Gastroesophageal sphincter (tissue), 4 donors: ENCODE measurements at regions not wholly inside any gene's neighbourhood (a gene's known extent, or its start where the extent isn't known, plus 50 kb on each side); places are given as distances from the start of the nearest gene placed in this dataset.

Experiments used
- ATAC-seq: fragments of 150-250 bp; one replicate; pipeline ENCODE4 v1.9.1; 2016; ENCODE audit warnings: mild to moderate bottlenecking, moderate library complexity
- H3K27ac ChIP-seq, 4 donors: fragments of 200-600 bp; sonication (generic) in 3 of 4; 1 replicate in 3 of 4; 2 replicates in 1 of 4; pipeline ENCODE4 v1.5.1; 2016 to 2019
- H3K27me3 ChIP-seq: fragments of 200-600 bp; sonication (generic); one replicate; pipeline ENCODE4 v1.5.1; 2019
- H3K36me3 ChIP-seq, 2 donors: fragments of 200-600 bp; sonication (generic); one replicate each; pipeline ENCODE4 v1.5.1; 2019; ENCODE audit warnings: control low read depth in 1 of 2
- H3K4me1 ChIP-seq, 3 donors: fragments of 200-600 bp; sonication (generic); 1 replicate in 2 of 3; 2 replicates in 1 of 3; pipeline ENCODE4 v1.5.1; 2016 to 2019; ENCODE audit warnings: control low read depth in 2 of 3
- H3K4me3 ChIP-seq, 2 donors: fragments of 200-600 bp; sonication (generic); one replicate each; pipeline ENCODE4 v1.5.1; 2019; ENCODE audit warnings: mild to moderate bottlenecking in 1 of 2, moderate library complexity in 1 of 2
- H3K9me3 ChIP-seq, 3 donors: fragments of 200-600 bp; sonication (generic); one replicate each; pipeline ENCODE4 v1.5.1; 2017 to 2019; ENCODE audit warnings: control low read depth in 2 of 3
- EP300 ChIP-seq: sonication (generic); formaldehyde crosslinking; IDR thresholded peaks from one replicate; pipeline ENCODE4 v1.6.1; 2017; ENCODE audit warnings: antibody characterized with exemption, mild to moderate bottlenecking
- POLR2A ChIP-seq, 2 donors: fragments of 450-650 bp; IDR thresholded peaks; one replicate each; pipeline ENCODE4 v1.6.1; 2017; ENCODE audit warnings: antibody characterized with exemption in 2 of 2, mild to moderate bottlenecking in 2 of 2, moderate library complexity in 1 of 2
- POLR2AphosphoS5 ChIP-seq: sonication (generic); formaldehyde crosslinking; IDR thresholded peaks from one replicate; pipeline ENCODE4 v1.6.1; 2017; ENCODE audit warnings: antibody characterized with exemption
- WGBS, 2 donors: methylation state at CpG; one replicate each; pipeline ENCODE4 v1.1.5; 2018; ENCODE audit warnings: low coverage in 1 of 2; 5-methylcytosine and 5-hydroxymethylcytosine counted together
- TF ChIP-seq, protein P1 (sequence below), 4 experiments: fragments of 200-600 bp in 2 of 4; fragments of 450-650 bp in 2 of 4; sonication (generic) in 1 of 4; IDR thresholded peaks; one replicate each; pipeline ENCODE4 v1.5.1; 2017 to 2019; ENCODE audit warnings: antibody characterized with exemption in 4 of 4, mild to moderate bottlenecking in 2 of 4, moderate library complexity in 2 of 4

DNA sequence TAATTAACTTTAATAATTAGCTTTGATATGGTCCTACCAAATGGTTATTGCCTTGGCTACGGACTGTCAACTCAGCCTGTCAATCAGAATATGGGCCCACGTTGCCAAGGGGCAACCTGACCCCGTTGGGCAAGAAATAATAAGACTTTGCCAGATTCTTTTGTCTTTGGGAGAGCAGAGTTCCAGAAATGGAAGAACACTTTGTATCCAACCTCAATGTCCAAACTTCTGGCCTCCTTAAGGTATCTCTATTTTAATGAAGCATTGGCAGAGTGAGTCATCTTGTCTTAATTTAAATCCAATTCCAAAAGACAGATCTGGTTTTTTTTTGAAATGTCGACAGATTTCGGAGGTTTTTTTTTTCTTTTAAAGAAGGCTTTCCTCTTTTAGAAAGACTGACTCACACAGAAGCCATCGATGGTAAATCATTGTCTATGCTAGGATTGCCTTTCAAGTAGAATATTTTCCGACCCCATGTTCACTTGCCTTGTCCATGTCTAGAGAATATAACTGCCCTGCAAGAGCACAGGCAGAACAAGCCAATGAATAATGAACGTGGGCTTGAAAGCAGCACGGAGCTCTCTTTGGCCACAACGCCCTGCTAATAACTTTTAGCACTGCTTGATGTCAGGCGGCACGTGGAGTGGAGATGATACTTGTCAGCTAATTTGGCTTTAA lies 190.3 kb upstream of the GATB start:
- no peaks in the 10 kb centered on the region for H3K27me3 ChIP-seq
- TF ChIP-seq, protein P1, sequence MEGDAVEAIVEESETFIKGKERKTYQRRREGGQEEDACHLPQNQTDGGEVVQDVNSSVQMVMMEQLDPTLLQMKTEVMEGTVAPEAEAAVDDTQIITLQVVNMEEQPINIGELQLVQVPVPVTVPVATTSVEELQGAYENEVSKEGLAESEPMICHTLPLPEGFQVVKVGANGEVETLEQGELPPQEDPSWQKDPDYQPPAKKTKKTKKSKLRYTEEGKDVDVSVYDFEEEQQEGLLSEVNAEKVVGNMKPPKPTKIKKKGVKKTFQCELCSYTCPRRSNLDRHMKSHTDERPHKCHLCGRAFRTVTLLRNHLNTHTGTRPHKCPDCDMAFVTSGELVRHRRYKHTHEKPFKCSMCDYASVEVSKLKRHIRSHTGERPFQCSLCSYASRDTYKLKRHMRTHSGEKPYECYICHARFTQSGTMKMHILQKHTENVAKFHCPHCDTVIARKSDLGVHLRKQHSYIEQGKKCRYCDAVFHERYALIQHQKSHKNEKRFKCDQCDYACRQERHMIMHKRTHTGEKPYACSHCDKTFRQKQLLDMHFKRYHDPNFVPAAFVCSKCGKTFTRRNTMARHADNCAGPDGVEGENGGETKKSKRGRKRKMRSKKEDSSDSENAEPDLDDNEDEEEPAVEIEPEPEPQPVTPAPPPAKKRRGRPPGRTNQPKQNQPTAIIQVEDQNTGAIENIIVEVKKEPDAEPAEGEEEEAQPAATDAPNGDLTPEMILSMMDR (IDR thresholded peaks at IDR 0.05): no peak
- TF ChIP-seq POLR2A (IDR thresholded peaks at IDR 0.05) (no peak), EP300 (no peak), POLR2AphosphoS5 (no peak)
- WGBS, 2 donors: 55 to 66% methylated on average over 7 to 11 of the region's 12 CpGs
- H3K4me3 ChIP-seq: no peak overlapping the region
- ATAC-seq: no peak
- peaks cover 0 to 12% (median 0%) of the 10 kb centered on the region in 3 donors for H3K9me3 ChIP-seq
- H3K36me3 ChIP-seq: no peaks in the 10 kb centered on the region
- no peak overlapping the region for H3K27ac ChIP-seq
- no peaks in the 10 kb centered on the region for H3K4me1 ChIP-seq

DNA sequence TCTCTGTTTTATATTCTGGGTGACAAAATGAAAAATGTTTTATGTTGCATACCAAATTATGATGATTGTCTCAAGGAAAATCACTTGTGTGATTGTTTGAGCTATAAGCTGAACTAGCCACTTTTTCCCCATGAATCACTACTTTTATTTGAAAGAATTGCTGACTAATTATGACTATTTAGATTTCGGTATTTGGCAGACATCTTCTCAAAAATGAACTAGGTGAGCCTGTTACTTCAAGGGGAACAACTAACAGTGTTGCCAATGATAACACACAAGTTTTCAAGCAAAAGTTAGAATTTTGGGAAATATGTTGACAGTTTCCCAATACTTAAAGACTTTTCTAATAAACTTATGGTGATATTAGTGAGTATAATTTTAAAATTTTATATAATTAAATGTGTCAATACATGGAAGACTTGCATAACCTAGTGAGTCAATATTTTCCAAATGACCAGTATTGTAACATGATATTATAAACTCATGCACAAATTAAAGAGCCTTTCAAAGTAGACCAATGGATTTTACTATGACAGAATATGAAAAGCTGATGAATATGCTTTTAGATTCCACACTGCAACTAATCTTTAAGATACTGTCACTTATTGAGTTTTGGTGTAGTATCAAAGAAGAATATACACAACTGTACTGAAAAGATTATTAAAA lies 187.7 kb upstream of the GATB start:
- WGBS, 2 donors: 65 to 83% methylated on average over 1 of the region's 1 CpG
- H3K27ac ChIP-seq: no peak overlapping the region
- H3K4me3 ChIP-seq: no peak overlapping the region
- no peaks in the 10 kb centered on the region for H3K27me3 ChIP-seq
- no peaks in the 10 kb centered on the region for H3K4me1 ChIP-seq
- ATAC-seq: no peak
- H3K36me3 ChIP-seq: no peaks in the 10 kb centered on the region
- TF ChIP-seq POLR2AphosphoS5 (no peak), EP300 (no peak), POLR2A (IDR thresholded peaks at IDR 0.05) (no peak)
- TF ChIP-seq, protein P1 (IDR thresholded peaks at IDR 0.05): no peak
- peaks cover 0 to 12% (median 0%) of the 10 kb centered on the region in 3 donors for H3K9me3 ChIP-seq

DNA sequence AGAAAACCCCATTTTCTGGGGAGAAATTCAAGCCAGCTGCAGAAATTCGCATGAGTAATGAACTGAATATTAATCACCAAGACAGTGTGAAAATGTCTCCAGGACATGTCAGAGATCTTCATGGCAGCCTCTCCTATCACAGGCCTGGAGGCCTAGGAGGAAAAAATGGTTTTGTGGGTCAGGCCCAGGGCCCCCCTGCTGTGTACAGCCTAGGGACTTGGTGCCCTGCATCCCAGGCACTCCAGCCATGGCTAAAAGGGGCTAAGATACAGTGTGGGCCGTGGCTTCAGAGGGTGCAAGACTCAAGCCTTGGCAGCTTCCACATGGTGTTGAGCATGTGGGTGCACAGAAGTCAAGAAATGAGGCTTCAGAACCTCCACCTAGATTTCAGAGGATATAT lies 185.9 kb upstream of the GATB start:
- Histone ChIP-seq H3K36me3 (no peaks in the 10 kb centered on the region), H3K27ac (no peak overlapping the region), H3K4me3 (no peak overlapping the region), H3K4me1 (no peaks in the 10 kb centered on the region), H3K9me3 (peaks cover 0 to 12% (median 0%) of the 10 kb centered on the region in 3 donors), H3K27me3 (no peaks in the 10 kb centered on the region)
- WGBS, 2 donors: 100% methylated on average over 1 of the region's 2 CpGs
- no peak for ATAC-seq
- TF ChIP-seq POLR2A (IDR thresholded peaks at IDR 0.05): no peak
- TF ChIP-seq EP300: no peak
- no peak for TF ChIP-seq POLR2AphosphoS5
- TF ChIP-seq, protein P1 (IDR thresholded peaks at IDR 0.05): no peak

DNA sequence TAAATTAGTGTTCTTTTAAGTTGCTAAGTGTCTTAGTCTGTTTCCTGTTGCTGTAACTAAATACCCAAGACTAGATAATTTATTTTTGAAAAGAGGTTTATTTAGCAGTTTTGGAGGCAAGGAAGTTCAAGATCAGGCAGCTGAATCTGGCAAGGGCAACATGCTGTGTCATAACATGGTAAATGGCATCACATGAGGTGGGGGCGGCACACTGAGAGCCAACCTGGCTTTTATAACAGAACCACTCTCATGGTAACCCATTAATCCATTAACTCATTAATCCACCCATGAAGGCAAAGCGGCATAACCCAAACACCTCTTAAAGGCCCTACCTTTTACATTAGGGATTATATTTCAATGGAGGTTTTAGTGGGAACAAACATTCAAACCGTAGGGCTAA lies 182.2 kb upstream of the GATB start:
- no peak overlapping the region for H3K27ac ChIP-seq
- H3K27me3 ChIP-seq: no peaks in the 10 kb centered on the region
- no peaks in the 10 kb centered on the region for H3K36me3 ChIP-seq
- peaks cover 0 to 12% (median 0%) of the 10 kb centered on the region in 3 donors for H3K9me3 ChIP-seq
- no peak for TF ChIP-seq POLR2AphosphoS5
- no peak for TF ChIP-seq EP300
- TF ChIP-seq, protein P1 (IDR thresholded peaks at IDR 0.05): no peak
- no peak for TF ChIP-seq POLR2A (IDR thresholded peaks at IDR 0.05)
- no peak for ATAC-seq
- 65 to 69% methylated on average over 3 of the region's 3 CpGs for WGBS, 2 donors
- H3K4me3 ChIP-seq: no peak overlapping the region
- H3K4me1 ChIP-seq: no peaks in the 10 kb centered on the region
